HCT116 (cell line): ENCODE measurements at regions not wholly inside any gene's neighbourhood (a gene's known extent, or its start where the extent isn't known, plus 50 kb on each side); places are given as distances from the start of the nearest gene placed in this dataset.
A peak's percentile ranks its signal among the peaks of the same experiment; 100 is the strongest.

Experiments used
- CTCF ChIP-seq, 3 experiments: fragments of 200-600 bp in 1 of 3; sonication (generic) in 1 of 3; IDR thresholded peaks in 2 of 3; conservative IDR thresholded peaks in 1 of 3; 2 replicates each; pipeline ENCODE4 v1.5.1; 2012 to 2017; ENCODE audit warnings: low read depth in 2 of 3, low read length in 2 of 3, antibody characterized with exemption in 1 of 3, borderline replicate concordance in 1 of 3, control low read depth in 1 of 3, mild to moderate bottlenecking in 1 of 3, mixed read lengths in 1 of 3, mixed run types in 1 of 3, moderate library complexity in 1 of 3; ENCODE audit not compliant: insufficient read depth in 1 of 3
- EZH2 ChIP-seq: fragments of 200-600 bp; sonication (generic); IDR thresholded peaks from 2 replicates; pipeline ENCODE4 v1.6.1; 2017; ENCODE audit warnings: antibody characterized with exemption, mixed run types
- POLR2A ChIP-seq: IDR thresholded peaks from 2 replicates; pipeline ENCODE4 v1.7.0; 2011; ENCODE audit warnings: borderline replicate concordance; ENCODE audit not compliant: insufficient read depth, insufficient read length; ENCODE audit errors: extremely low read depth

- TF ChIP-seq CTCF (IDR thresholded peaks at IDR 0.05 in 2 of 3, conservative IDR thresholded peaks at IDR 0.05 in 1 of 3; ENCODE audit: borderline replicate concordance in 1 of 3, insufficient read depth in 1 of 3, low read depth in 2 of 3, low read length in 2 of 3) (peak; percentile 18 to 30 (median 21); a peak in 3 of 6 replicates), EZH2 (no peak), POLR2A (no peak)
These were observed 257.8 kb downstream of the CDC5L start for GRCh38 chr6:44645276-44645675.
